ENCODE measurements at regions not wholly inside any gene's neighbourhood (a gene's known extent, or its start where the extent isn't known, plus 50 kb on each side); places are given as distances from the start of the nearest gene placed in this dataset.
"Not testable (repeated sequence)": the region's sequence is repeated elsewhere in the genome, so short reads cannot be mapped to it uniquely, and the experiment has no call there.

- TF ChIP-seq CTCF (IDR thresholded peaks at IDR 0.05; ENCODE audit: insufficient read depth, low read length), result no peak
- no peak overlapping the region for H3K4me3 ChIP-seq (ENCODE audit: low read depth, low read length)
- DNase-seq (ENCODE audit: low read depth), result no peak
Observed at GRCh38 chr2:173513107-173513727, 158.5 kb downstream of the CDCA7 start.

- no peak overlapping the region for H3K4me3 ChIP-seq (ENCODE audit: low read depth, low read length)
- DNase-seq (ENCODE audit: low read depth), result no peak
- TF ChIP-seq CTCF (IDR thresholded peaks at IDR 0.05; ENCODE audit: insufficient read depth, low read length), result no peak
Observed at GRCh38 chr2:173520918-173521317, 166.2 kb downstream of the CDCA7 start.

- TF ChIP-seq CTCF (IDR thresholded peaks at IDR 0.05; ENCODE audit: insufficient read depth, low read length), result no peak
- H3K4me3 ChIP-seq (ENCODE audit: low read depth, low read length), result no peak overlapping the region
- no peak for DNase-seq (ENCODE audit: low read depth)
Observed at GRCh38 chr2:173521450-173522192, 166.9 kb downstream of the CDCA7 start.

- H3K4me3 ChIP-seq (ENCODE audit: low read depth, low read length), result no peak overlapping the region
- no peak for TF ChIP-seq CTCF (IDR thresholded peaks at IDR 0.05; ENCODE audit: insufficient read depth, low read length)
- no peak for DNase-seq (ENCODE audit: low read depth)
Observed at GRCh38 chr2:173523497-173523896, 168.8 kb downstream of the CDCA7 start.

GRCh38 chr2:173524256-173524955 is 169.7 kb downstream of the CDCA7 start:
- no peak overlapping the region for H3K4me3 ChIP-seq (ENCODE audit: low read depth, low read length)
- no peak for DNase-seq (ENCODE audit: low read depth)
- no peak for TF ChIP-seq CTCF (IDR thresholded peaks at IDR 0.05; ENCODE audit: insufficient read depth, low read length)

- H3K4me3 ChIP-seq (ENCODE audit: low read depth, low read length), result not testable (repeated sequence)
Observed at GRCh38 chr2:173532732-173533531, 178.3 kb downstream of the CDCA7 start.

More at GRCh38 chr2:173532732-173533531, 178.3 kb downstream of the CDCA7 start:
- not testable (repeated sequence) for DNase-seq (ENCODE audit: low read depth)
